Tibial nerve (tissue), 4 donors: ENCODE measurements at regions not wholly inside any gene's neighbourhood (a gene's known extent, or its start where the extent isn't known, plus 50 kb on each side); places are given as distances from the start of the nearest gene placed in this dataset.

ENCODE experiments used
- DNase-seq, 2 donors: peaks; one replicate each; pipeline ENCODE4 v3.0.0-alpha.2; 2019; ENCODE audit warnings: low spot score in 2 of 2
- H3K27ac ChIP-seq, 4 donors: fragments of 200-600 bp; sonication (generic) in 3 of 4; one replicate each; pipeline ENCODE4 v1.5.1; 2017 to 2019; ENCODE audit warnings: mild to moderate bottlenecking in 1 of 4
- H3K27me3 ChIP-seq, 2 donors: fragments of 200-600 bp; sonication (generic) in 1 of 2; one replicate each; pipeline versions ENCODE4 v1.5.1 to v1.6.0; 2017 to 2019
- H3K36me3 ChIP-seq, 3 donors: fragments of 200-600 bp; sonication (generic); one replicate each; pipeline ENCODE4 v1.5.1; 2018 to 2019
- H3K4me1 ChIP-seq, 4 donors: fragments of 200-600 bp; sonication (generic) in 3 of 4; one replicate each; pipeline ENCODE4 v1.5.1; 2017 to 2019
- H3K4me3 ChIP-seq, 4 donors: fragments of 200-600 bp; sonication (generic) in 3 of 4; one replicate each; pipeline ENCODE4 v1.5.1; 2017 to 2019; ENCODE audit warnings: mild to moderate bottlenecking in 1 of 4, moderate library complexity in 1 of 4
- H3K9me3 ChIP-seq, 4 donors: fragments of 200-600 bp; sonication (generic) in 3 of 4; one replicate each; pipeline ENCODE4 v1.5.1; 2017 to 2019
- EP300 ChIP-seq, 2 donors: sonication (generic); formaldehyde crosslinking; IDR thresholded peaks; one replicate each; pipeline ENCODE4 v1.6.1; 2017; ENCODE audit warnings: antibody characterized with exemption in 2 of 2, mild to moderate bottlenecking in 1 of 2
- POLR2A ChIP-seq, 2 donors: fragments of 450-650 bp; IDR thresholded peaks; one replicate each; pipeline ENCODE4 v1.6.1; 2017; ENCODE audit warnings: antibody characterized with exemption in 2 of 2, mild to moderate bottlenecking in 2 of 2, moderate library complexity in 2 of 2
- WGBS, 2 donors: methylation state at CpG; one replicate each; pipeline ENCODE4 v1.1.5; 2018; 5-methylcytosine and 5-hydroxymethylcytosine counted together
- TF ChIP-seq, protein P1 (sequence below), 5 experiments: fragments of 200-600 bp in 3 of 5; fragments of 450-650 bp in 2 of 5; sonication (generic) in 3 of 5; IDR thresholded peaks; one replicate each; pipeline ENCODE4 v1.5.1; 2016 to 2019; ENCODE audit warnings: antibody characterized with exemption in 5 of 5, mild to moderate bottlenecking in 3 of 5, moderate library complexity in 2 of 5

DNA sequence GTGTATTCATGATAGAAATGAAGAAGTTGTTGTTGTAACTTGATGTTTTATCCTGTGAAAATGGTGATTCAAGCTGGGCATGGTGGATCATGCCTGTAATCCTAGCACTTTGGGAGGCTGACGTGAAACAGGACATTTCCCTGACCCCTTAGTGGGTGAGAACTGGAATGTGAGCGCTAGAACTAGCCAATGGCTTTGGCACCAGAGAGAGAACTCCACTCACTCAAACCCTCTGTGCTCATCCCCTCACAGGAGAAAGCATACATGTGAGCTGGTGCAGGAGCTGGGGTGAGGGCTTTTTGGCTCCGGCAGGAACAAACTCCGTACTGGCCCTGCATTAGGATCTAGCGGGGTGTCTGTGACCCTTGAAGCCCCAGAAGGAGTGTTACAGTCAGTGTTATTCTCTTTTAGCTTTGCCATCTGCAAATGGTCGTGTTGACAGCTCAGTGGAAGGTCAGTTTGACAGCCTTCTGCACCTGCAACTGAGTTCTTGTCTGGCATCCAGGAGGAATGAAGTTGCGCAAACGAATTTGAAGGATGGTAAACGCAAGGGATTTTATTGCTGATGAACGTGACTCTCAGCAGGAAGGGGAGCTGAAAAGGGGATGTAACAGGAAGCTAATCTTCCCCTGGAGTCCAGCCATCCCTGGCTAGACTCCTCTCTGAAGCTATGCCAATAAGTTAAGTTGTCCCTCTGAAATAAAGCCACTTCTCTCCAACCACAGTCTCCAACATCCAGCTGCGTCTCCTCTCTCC, 1016.6 kb upstream of the CADM2 start:
- DNase-seq: no peak
- no peaks in the 10 kb centered on the region for H3K27me3 ChIP-seq
- WGBS, 2 donors: 85 to 86% methylated on average over 11 of the region's 11 CpGs
- no peaks in the 10 kb centered on the region for H3K4me1 ChIP-seq
- TF ChIP-seq EP300 (IDR thresholded peaks at IDR 0.05) (no peak), POLR2A (IDR thresholded peaks at IDR 0.05) (no peak)
- TF ChIP-seq, protein P1, sequence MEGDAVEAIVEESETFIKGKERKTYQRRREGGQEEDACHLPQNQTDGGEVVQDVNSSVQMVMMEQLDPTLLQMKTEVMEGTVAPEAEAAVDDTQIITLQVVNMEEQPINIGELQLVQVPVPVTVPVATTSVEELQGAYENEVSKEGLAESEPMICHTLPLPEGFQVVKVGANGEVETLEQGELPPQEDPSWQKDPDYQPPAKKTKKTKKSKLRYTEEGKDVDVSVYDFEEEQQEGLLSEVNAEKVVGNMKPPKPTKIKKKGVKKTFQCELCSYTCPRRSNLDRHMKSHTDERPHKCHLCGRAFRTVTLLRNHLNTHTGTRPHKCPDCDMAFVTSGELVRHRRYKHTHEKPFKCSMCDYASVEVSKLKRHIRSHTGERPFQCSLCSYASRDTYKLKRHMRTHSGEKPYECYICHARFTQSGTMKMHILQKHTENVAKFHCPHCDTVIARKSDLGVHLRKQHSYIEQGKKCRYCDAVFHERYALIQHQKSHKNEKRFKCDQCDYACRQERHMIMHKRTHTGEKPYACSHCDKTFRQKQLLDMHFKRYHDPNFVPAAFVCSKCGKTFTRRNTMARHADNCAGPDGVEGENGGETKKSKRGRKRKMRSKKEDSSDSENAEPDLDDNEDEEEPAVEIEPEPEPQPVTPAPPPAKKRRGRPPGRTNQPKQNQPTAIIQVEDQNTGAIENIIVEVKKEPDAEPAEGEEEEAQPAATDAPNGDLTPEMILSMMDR (IDR thresholded peaks at IDR 0.05): no peak
- H3K27ac ChIP-seq: no peak overlapping the region
- no peaks in the 10 kb centered on the region for H3K36me3 ChIP-seq
- H3K4me3 ChIP-seq: no peak overlapping the region
- H3K9me3 ChIP-seq: peaks cover 0 to 8% (median 0%) of the 10 kb centered on the region in 4 donors

DNA sequence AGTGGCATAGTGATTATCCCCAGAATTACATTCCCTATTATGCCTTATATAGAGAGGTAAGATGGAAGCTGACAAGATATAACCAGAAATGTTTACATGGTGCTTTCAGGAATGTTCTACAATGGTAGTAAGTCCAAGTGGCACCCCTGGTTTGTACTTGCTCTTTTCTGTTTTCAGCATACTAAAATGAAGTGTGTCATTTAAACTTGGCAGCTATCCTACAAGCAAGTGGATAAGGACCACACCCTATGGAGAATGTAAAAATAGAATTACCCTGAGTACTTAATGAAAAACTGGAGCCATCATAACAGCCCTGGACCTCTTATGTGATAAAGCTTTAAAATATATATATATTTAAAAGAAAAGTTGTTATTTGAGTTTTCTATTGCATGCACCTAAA, 1012.7 kb upstream of the CADM2 start:
- H3K4me3 ChIP-seq: no peak overlapping the region
- H3K27me3 ChIP-seq: no peaks in the 10 kb centered on the region
- no peaks in the 10 kb centered on the region for H3K4me1 ChIP-seq
- no peak for DNase-seq
- no peak overlapping the region for H3K27ac ChIP-seq
- TF ChIP-seq EP300 (IDR thresholded peaks at IDR 0.05) (no peak), POLR2A (IDR thresholded peaks at IDR 0.05) (no peak)
- TF ChIP-seq, protein P1 (IDR thresholded peaks at IDR 0.05): no peak
- H3K9me3 ChIP-seq: peaks cover 0 to 8% (median 0%) of the 10 kb centered on the region in 4 donors
- no peaks in the 10 kb centered on the region for H3K36me3 ChIP-seq

DNA sequence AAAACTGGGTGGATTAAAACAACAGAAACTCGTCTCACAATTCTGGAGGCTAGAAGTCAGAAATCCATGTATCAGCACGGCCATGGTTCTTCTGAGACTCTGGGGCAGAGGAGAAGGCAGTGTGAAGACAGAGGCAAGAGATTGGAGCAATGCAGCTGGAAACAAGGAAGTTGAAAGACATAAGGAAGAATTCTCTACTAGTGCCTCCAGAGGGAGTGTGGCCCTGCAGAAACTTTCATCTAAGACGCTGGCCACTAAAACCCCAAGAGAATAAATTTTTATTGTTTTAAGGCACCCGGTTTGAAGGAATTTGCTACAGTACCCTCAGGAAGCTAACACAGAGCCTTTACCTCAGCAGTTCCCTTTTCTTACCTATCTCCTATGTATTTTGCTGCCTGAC, 1012.2 kb upstream of the CADM2 start:
- Histone ChIP-seq H3K27me3 (no peaks in the 10 kb centered on the region), H3K4me1 (no peaks in the 10 kb centered on the region), H3K9me3 (peaks cover 0 to 8% (median 0%) of the 10 kb centered on the region in 4 donors), H3K4me3 (no peak overlapping the region), H3K36me3 (no peaks in the 10 kb centered on the region), H3K27ac (no peak overlapping the region)
- DNase-seq: no peak
- 30 to 34% methylated on average over 4 of the region's 4 CpGs for WGBS, 2 donors
- TF ChIP-seq POLR2A (IDR thresholded peaks at IDR 0.05) (no peak), EP300 (IDR thresholded peaks at IDR 0.05) (no peak)
- TF ChIP-seq, protein P1 (IDR thresholded peaks at IDR 0.05): no peak

DNA sequence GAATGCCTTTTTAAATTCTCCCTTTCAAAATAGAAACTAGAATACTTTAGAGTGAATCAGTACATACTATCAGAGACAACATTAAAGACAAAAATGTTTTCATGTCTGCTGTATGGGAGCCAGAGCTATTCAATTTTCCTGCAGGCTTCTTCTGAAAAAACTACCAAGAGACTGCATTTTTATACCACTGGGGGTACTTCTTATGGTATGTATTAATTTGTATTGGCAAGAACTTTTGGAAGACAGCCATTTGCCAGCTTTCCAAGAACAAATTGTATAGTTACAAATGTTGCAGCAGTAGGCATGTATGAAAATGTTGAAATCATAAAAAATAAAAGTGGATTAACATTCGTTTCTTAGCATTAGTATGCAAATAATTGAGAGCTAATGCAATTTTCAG, 1010.0 kb upstream of the CADM2 start:
- no peaks in the 10 kb centered on the region for H3K4me1 ChIP-seq
- no peak overlapping the region for H3K4me3 ChIP-seq
- no peak for DNase-seq
- no peaks in the 10 kb centered on the region for H3K27me3 ChIP-seq
- TF ChIP-seq EP300 (IDR thresholded peaks at IDR 0.05) (no peak), POLR2A (IDR thresholded peaks at IDR 0.05) (no peak)
- TF ChIP-seq, protein P1 (IDR thresholded peaks at IDR 0.05): no peak
- H3K27ac ChIP-seq: no peak overlapping the region
- H3K9me3 ChIP-seq: no peaks in the 10 kb centered on the region
- H3K36me3 ChIP-seq: no peaks in the 10 kb centered on the region
- 26 to 50% methylated on average over 1 of the region's 1 CpG for WGBS, 2 donors

DNA sequence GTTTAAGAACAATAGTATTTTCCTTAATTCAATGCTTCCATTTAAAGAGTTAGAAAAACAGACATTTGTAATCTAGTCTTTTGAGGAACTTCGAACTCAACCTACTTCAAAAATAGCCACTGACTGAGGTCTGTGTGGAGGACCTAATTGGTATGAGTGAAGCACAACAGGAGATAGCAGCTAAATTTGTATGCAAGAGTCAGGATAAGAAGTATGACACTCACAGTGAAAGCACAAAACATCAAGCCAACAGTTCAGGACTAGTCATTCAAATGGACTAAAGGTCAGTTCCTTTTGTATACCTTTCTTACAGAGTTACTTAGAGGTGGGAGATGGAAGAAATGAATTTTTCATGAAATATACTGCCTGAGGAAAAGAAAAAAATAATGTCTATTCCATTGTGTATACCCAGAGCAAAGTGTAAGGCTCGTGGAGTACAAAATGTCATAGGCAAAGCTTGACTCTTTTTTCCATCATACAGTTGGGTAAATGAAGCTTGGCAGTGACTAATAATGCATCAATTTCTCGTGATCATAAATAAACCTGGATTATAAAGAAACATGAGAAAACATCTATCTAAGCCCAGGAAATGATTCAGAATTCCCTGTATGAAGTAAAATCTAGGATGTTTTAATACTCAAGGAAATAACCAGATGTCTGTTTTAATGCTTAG, 1005.2 kb upstream of the CADM2 start:
- H3K4me3 ChIP-seq: no peak overlapping the region
- TF ChIP-seq EP300 (IDR thresholded peaks at IDR 0.05) (no peak), POLR2A (IDR thresholded peaks at IDR 0.05) (no peak)
- TF ChIP-seq, protein P1 (IDR thresholded peaks at IDR 0.05): no peak
- H3K27ac ChIP-seq: no peak overlapping the region
- no peaks in the 10 kb centered on the region for H3K4me1 ChIP-seq
- 62 to 63% methylated on average over 3 of the region's 3 CpGs for WGBS, 2 donors
- no peaks in the 10 kb centered on the region for H3K36me3 ChIP-seq
- no peaks in the 10 kb centered on the region for H3K9me3 ChIP-seq
- H3K27me3 ChIP-seq: no peaks in the 10 kb centered on the region
- DNase-seq: no peak
